ENCODE measurements at regions not wholly inside any gene's neighbourhood (a gene's known extent, or its start where the extent isn't known, plus 50 kb on each side); places are given as distances from the start of the nearest gene placed in this dataset.

DNA sequence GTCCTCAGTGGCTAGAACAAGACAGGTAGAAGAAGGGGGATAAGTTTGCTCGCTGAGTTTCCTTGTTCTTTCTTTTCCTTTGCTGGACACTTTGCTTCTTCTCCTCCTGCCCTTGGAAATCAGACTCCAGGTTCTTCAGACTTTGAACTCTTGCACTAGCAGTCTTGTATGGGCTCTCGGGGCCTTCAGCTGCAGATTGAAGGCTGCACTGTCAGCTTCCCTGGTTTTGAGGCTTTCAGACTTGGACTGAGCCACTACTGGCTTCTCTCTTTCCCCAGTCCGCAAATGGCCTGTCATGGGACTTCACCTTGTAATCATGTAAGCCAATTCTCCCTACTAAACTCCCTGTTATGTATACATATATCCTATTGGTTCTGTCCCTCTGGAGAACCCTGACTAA is 379.8 kb downstream of the NDFIP2 start:
- no peak for TF ChIP-seq GATAD2B (conservative IDR thresholded peaks at IDR 0.05; ENCODE audit: low read depth)
- no peak for TF ChIP-seq ZNF687 (IDR thresholded peaks at IDR 0.05)
- TF ChIP-seq CTCF (IDR thresholded peaks at IDR 0.05 in 2 of 3, conservative IDR thresholded peaks at IDR 0.05 in 1 of 3; ENCODE audit: control insufficient read depth in 2 of 3, extremely low read depth in 1 of 3, insufficient read depth in 1 of 3, low read depth in 3 of 3, low read length in 3 of 3), result no peak
- TF ChIP-seq SUZ12 (IDR thresholded peaks at IDR 0.05; ENCODE audit: unreplicated experiment), result no peak
- TF ChIP-seq SPI1 (IDR thresholded peaks at IDR 0.05; ENCODE audit: borderline replicate concordance, insufficient read depth, low read depth, low read length), result no peak
- TF ChIP-seq SMAD1 (IDR thresholded peaks at IDR 0.05; ENCODE audit: low read depth, partially characterized antibody), result no peak
- no peak for TF ChIP-seq SREBF2 (IDR thresholded peaks at IDR 0.05; ENCODE audit: low read length)
- no peak for TF ChIP-seq EZH2 (IDR thresholded peaks at IDR 0.05; ENCODE audit: borderline replicate concordance, control insufficient read depth, low read depth, low read length)
- no peak for TF ChIP-seq RFX5 (IDR thresholded peaks at IDR 0.05; ENCODE audit: low read depth, low read length)
- TF ChIP-seq CHD1 (IDR thresholded peaks at IDR 0.05; ENCODE audit: low read depth, low read length), result no peak
- TF ChIP-seq IKZF2 (IDR thresholded peaks at IDR 0.05), result no peak
- TF ChIP-seq RB1 (IDR thresholded peaks at IDR 0.05; ENCODE audit: borderline replicate concordance), result no peak

Measured in GM12878 (cell line).